RWPE1 (cell line): ENCODE measurements at regions not wholly inside any gene's neighbourhood (a gene's known extent, or its start where the extent isn't known, plus 50 kb on each side); places are given as distances from the start of the nearest gene placed in this dataset.

Experiments
- CTCF ChIA-PET: fragments of 350-600 bp; sonication (Branson Sonifier 250); formaldehyde crosslinking; extraction: SDS; loops from one replicate; lab custom pipeline; 2021; lab: Yijun Ruan, JAX
- POLR2A ChIA-PET: fragments of 400-600 bp; formaldehyde crosslinking; extraction: SDS; loops from one replicate; lab custom pipeline; 2020; ENCODE audit warnings: antibody characterized with exemption; ENCODE audit not compliant: low non-redundant PET; lab: Yijun Ruan, JAX
- DNase-seq: peaks from one replicate; pipeline ENCODE4 v3.0.0; 2012; ENCODE audit warnings: low spot score
- H3K27ac ChIP-seq: fragments of 450-650 bp; 2 replicates; pipeline ENCODE4 v1.5.1; 2017
- TF ChIP-seq, protein P1 (sequence below): fragments of 450-650 bp; conservative IDR thresholded peaks from 2 replicates; pipeline ENCODE4 v1.5.1; 2017; ENCODE audit warnings: low read depth, mild to moderate bottlenecking

GRCh38 chr13:21902709-21903098 is 231.8 kb downstream of the FGF9 start:
- no peak overlapping the region for H3K27ac ChIP-seq
- no peak for DNase-seq
- POLR2A ChIA-PET, result no interaction called here
- TF ChIP-seq, protein P1, sequence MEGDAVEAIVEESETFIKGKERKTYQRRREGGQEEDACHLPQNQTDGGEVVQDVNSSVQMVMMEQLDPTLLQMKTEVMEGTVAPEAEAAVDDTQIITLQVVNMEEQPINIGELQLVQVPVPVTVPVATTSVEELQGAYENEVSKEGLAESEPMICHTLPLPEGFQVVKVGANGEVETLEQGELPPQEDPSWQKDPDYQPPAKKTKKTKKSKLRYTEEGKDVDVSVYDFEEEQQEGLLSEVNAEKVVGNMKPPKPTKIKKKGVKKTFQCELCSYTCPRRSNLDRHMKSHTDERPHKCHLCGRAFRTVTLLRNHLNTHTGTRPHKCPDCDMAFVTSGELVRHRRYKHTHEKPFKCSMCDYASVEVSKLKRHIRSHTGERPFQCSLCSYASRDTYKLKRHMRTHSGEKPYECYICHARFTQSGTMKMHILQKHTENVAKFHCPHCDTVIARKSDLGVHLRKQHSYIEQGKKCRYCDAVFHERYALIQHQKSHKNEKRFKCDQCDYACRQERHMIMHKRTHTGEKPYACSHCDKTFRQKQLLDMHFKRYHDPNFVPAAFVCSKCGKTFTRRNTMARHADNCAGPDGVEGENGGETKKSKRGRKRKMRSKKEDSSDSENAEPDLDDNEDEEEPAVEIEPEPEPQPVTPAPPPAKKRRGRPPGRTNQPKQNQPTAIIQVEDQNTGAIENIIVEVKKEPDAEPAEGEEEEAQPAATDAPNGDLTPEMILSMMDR, result no peak
- CTCF ChIA-PET, result interaction anchor here (0.6 kb wide), 1 partner anchor 23 kb away, joined by 3 read pairs; no protein-coding TSS in a partner anchor

GRCh38 chr13:21905486-21905885 is 234.6 kb downstream of the FGF9 start:
- POLR2A ChIA-PET, result no interaction called here
- TF ChIP-seq, protein P1, result no peak
- CTCF ChIA-PET, result interaction anchor here (0.6 kb wide), 1 partner anchor 1177 kb away, joined by 4 read pairs; no protein-coding TSS in a partner anchor
- DNase-seq, result no peak
- no peak overlapping the region for H3K27ac ChIP-seq

DNA sequence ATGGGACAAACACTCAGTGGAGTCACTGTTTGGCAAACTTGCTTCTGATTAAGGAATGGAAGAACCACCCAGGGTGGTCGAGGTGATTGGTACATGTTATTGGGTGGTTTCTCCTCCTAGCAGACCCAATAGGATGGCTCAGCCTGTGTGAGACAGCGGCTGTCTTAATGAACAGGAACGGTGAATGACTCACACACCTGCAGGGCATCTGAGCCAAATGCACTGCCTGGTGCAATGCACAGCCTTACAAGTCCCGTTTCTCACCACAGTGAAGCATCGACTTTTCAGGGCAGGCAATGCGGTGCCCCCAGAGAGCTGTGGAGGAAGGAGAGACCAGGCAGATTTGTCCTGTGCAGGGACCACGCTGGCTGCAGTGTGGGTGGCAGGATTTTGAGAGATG is 238.5 kb downstream of the FGF9 start:
- no peak overlapping the region for H3K27ac ChIP-seq
- peak; percentile 62 for DNase-seq
- CTCF ChIA-PET, result interaction anchor here (0.6 kb wide), 1 partner anchor 1336 kb away, joined by 3 read pairs; no protein-coding TSS in a partner anchor
- TF ChIP-seq, protein P1, result no peak
- POLR2A ChIA-PET, result no interaction called here

DNA sequence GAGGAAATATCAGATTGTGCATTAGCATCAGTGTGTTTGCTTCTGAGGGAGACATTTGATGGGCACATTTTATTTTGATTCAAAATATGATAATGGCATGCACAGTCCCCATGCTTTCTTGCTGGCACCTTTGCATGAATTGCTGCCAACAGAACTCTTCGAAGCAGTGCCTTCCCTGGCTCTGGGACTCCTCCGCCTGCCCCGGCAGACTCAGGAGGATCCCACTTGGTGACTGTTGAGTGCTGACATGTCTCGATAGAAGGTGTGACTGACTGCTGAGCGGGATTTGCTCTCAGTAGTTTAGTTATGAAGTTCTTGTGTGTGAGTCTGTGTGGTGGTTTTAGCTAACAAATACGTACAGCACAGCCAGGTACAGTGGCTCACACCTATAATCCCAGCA is 239.7 kb downstream of the FGF9 start:
- ChIA-PET POLR2A (no interaction called here), CTCF (interaction anchor here (0.5 to 0.8 kb wide), 2 partner anchors 61 to 388 kb away, joined by 3 read pairs; no protein-coding TSS in a partner anchor)
- TF ChIP-seq, protein P1, result no peak
- no peak overlapping the region for H3K27ac ChIP-seq
- no peak for DNase-seq

- ChIA-PET CTCF (no interaction called here), POLR2A (no interaction called here)
- TF ChIP-seq, protein P1, result no peak
Observed at GRCh38 chr13:21911646-21912298, 240.9 kb downstream of the FGF9 start.

GRCh38 chr13:21913010-21913409 is 242.1 kb downstream of the FGF9 start:
- ChIA-PET POLR2A (no interaction called here), CTCF (no interaction called here)
- no peak overlapping the region for H3K27ac ChIP-seq
- DNase-seq, result no peak
- TF ChIP-seq, protein P1, result no peak

More at GRCh38 chr13:21911646-21912298, 240.9 kb downstream of the FGF9 start:
- no peak overlapping the region for H3K27ac ChIP-seq
- no peak for DNase-seq
